ENCODE measurements at regions not wholly inside any gene's neighbourhood (a gene's known extent, or its start where the extent isn't known, plus 50 kb on each side); places are given as distances from the start of the nearest gene placed in this dataset.

DNA sequence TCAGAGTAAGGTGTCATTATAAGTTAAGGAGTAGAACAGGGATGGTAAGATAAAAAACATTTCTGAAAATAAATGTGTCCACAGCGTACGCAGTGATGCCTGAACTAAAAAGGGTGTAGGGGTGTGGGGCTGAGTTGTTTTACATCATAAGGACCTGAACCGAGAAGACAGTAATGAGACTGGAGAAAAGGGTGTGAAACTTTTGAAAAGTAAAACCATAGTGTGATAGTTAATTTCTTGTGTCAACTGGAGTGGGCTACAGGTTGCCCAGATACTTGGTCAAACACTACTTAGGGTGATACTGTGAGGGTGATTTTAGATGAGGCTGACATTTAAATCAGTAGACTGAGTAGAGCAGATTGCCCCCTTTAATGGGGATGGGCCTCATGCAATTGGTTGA lies 169.0 kb upstream of the PRPS1L1 start:
- Histone ChIP-seq H3K9me3 (ENCODE audit: insufficient read depth, low read length) (no peaks in the 10 kb centered on the region), H3K4me1 (ENCODE audit: low read length) (peaks cover 3% of the 10 kb centered on the region), H4K20me1 (ENCODE audit: insufficient read depth, low read length) (no peaks in the 10 kb centered on the region), H3K79me2 (ENCODE audit: low read length) (no peaks in the 10 kb centered on the region), H3K27ac (ENCODE audit: low read length) (no peak overlapping the region), H2AFZ (ENCODE audit: low read depth, low read length) (no peak overlapping the region), H3K36me3 (replicated peaks; ENCODE audit: low read depth, low read length) (no peaks in the 10 kb centered on the region), H3K27me3 (ENCODE audit: low read depth, low read length) (no peaks in the 10 kb centered on the region), H3K4me3 (ENCODE audit: low read length) (no peak overlapping the region), H3K9ac (ENCODE audit: low read length) (no peak overlapping the region), H3K4me2 (ENCODE audit: low read length) (no peak overlapping the region)
- TF ChIP-seq CTCF (IDR thresholded peaks at IDR 0.05; ENCODE audit: low read depth, low read length) = no peak
- no peak for TF ChIP-seq EZH2phosphoT487 (IDR thresholded peaks at IDR 0.05; ENCODE audit: low read depth)

DNA sequence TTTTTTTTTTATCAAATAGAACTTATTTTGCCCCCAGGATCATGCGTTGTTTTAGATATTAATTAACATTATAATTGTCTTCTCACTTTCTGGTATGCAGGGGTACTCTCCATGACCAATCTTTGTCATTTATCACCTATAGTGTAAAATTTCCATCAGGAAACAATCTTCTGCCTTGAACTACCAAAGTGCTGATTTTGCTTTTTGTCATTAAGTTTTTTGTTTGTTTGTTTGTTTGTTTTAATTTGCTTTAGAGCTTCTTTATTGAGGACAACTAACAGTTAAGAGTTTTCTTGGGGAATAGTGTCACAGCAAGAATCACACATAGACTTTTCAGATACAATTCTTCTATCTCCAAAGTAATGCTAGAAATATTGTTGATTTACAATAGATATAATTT lies 171.2 kb upstream of the PRPS1L1 start:
- H3K79me2 ChIP-seq (ENCODE audit: low read length) = no peaks in the 10 kb centered on the region
- H3K4me3 ChIP-seq (ENCODE audit: low read length) = no peak overlapping the region
- no peak overlapping the region for H3K27ac ChIP-seq (ENCODE audit: low read length)
- TF ChIP-seq CTCF (IDR thresholded peaks at IDR 0.05; ENCODE audit: low read depth, low read length) = no peak
- no peak for TF ChIP-seq EZH2phosphoT487 (IDR thresholded peaks at IDR 0.05; ENCODE audit: low read depth)
- no peaks in the 10 kb centered on the region for H3K36me3 ChIP-seq (replicated peaks; ENCODE audit: low read depth, low read length)
- H3K27me3 ChIP-seq (ENCODE audit: low read depth, low read length) = no peaks in the 10 kb centered on the region
- peaks cover 25% of the 10 kb centered on the region for H3K4me1 ChIP-seq (ENCODE audit: low read length)
- H3K4me2 ChIP-seq (ENCODE audit: low read length) = no peak overlapping the region
- H2AFZ ChIP-seq (ENCODE audit: low read depth, low read length) = no peak overlapping the region
- H3K9ac ChIP-seq (ENCODE audit: low read length) = no peak overlapping the region
- H3K9me3 ChIP-seq (ENCODE audit: insufficient read depth, low read length) = no peaks in the 10 kb centered on the region
- no peaks in the 10 kb centered on the region for H4K20me1 ChIP-seq (ENCODE audit: insufficient read depth, low read length)

- Histone ChIP-seq H3K27ac (ENCODE audit: low read length) (no peak overlapping the region), H3K4me1 (ENCODE audit: low read length) (peaks cover 26% of the 10 kb centered on the region), H3K27me3 (ENCODE audit: low read depth, low read length) (no peaks in the 10 kb centered on the region), H3K79me2 (ENCODE audit: low read length) (no peaks in the 10 kb centered on the region), H3K9me3 (ENCODE audit: insufficient read depth, low read length) (no peaks in the 10 kb centered on the region), H3K9ac (ENCODE audit: low read length) (no peak overlapping the region), H3K4me2 (ENCODE audit: low read length) (no peak overlapping the region), H3K36me3 (replicated peaks; ENCODE audit: low read depth, low read length) (no peaks in the 10 kb centered on the region), H4K20me1 (ENCODE audit: insufficient read depth, low read length) (no peaks in the 10 kb centered on the region), H2AFZ (ENCODE audit: low read depth, low read length) (no peak overlapping the region), H3K4me3 (ENCODE audit: low read length) (no peak overlapping the region)
- TF ChIP-seq CTCF (IDR thresholded peaks at IDR 0.05; ENCODE audit: low read depth, low read length) (no peak), EZH2phosphoT487 (IDR thresholded peaks at IDR 0.05; ENCODE audit: low read depth) (no peak)
These were observed 172.6 kb upstream of the PRPS1L1 start for GRCh38 chr7:18200266-18200665.

GRCh38 chr7:18200855-18201254 lies 173.2 kb upstream of the PRPS1L1 start:
- Histone ChIP-seq H3K79me2 (ENCODE audit: low read length) (no peaks in the 10 kb centered on the region), H3K27ac (ENCODE audit: low read length) (no peak overlapping the region), H4K20me1 (ENCODE audit: insufficient read depth, low read length) (no peaks in the 10 kb centered on the region), H2AFZ (ENCODE audit: low read depth, low read length) (no peak overlapping the region), H3K4me3 (ENCODE audit: low read length) (no peak overlapping the region), H3K27me3 (ENCODE audit: low read depth, low read length) (no peaks in the 10 kb centered on the region), H3K9me3 (ENCODE audit: insufficient read depth, low read length) (no peaks in the 10 kb centered on the region), H3K4me2 (ENCODE audit: low read length) (no peak overlapping the region), H3K9ac (ENCODE audit: low read length) (no peak overlapping the region), H3K36me3 (replicated peaks; ENCODE audit: low read depth, low read length) (no peaks in the 10 kb centered on the region), H3K4me1 (ENCODE audit: low read length) (peaks cover 26% of the 10 kb centered on the region)
- TF ChIP-seq CTCF (IDR thresholded peaks at IDR 0.05; ENCODE audit: low read depth, low read length) (no peak), EZH2phosphoT487 (IDR thresholded peaks at IDR 0.05; ENCODE audit: low read depth) (no peak)
